Transverse colon (tissue), 4 donors: ENCODE measurements at regions not wholly inside any gene's neighbourhood (a gene's known extent, or its start where the extent isn't known, plus 50 kb on each side); places are given as distances from the start of the nearest gene placed in this dataset.

Experiments used
- DNase-seq: peaks from one replicate; pipeline ENCODE4 v3.0.0-alpha.2; 2019
- H3K27ac ChIP-seq, 4 donors: fragments of 200-600 bp; sonication (generic); 2 replicates each; pipeline ENCODE4 v1.5.1; 2016 to 2018; ENCODE audit warnings: inconsistent platforms in 4 of 4
- H3K27me3 ChIP-seq: fragments of 200-600 bp; sonication (generic); 2 replicates; pipeline ENCODE4 v1.5.1; 2017; ENCODE audit warnings: inconsistent platforms
- H3K36me3 ChIP-seq, 4 donors: fragments of 200-600 bp; sonication (generic); 2 replicates each; pipeline ENCODE4 v1.5.1; 2017 to 2019; ENCODE audit warnings: inconsistent platforms in 4 of 4
- H3K4me1 ChIP-seq, 4 donors: fragments of 200-600 bp; sonication (generic); 2 replicates each; pipeline ENCODE4 v1.5.1; 2017 to 2020; ENCODE audit warnings: inconsistent platforms in 4 of 4
- H3K4me3 ChIP-seq, 4 donors: fragments of 200-600 bp; sonication (generic); 1 replicate in 1 of 4; 2 replicates in 3 of 4; pipeline versions ENCODE4 v1.5.1 to v1.6.1; 2017 to 2019; ENCODE audit warnings: inconsistent platforms in 4 of 4
- H3K9me3 ChIP-seq, 2 donors: fragments of 200-600 bp; sonication (generic); 2 replicates each; pipeline ENCODE4 v1.5.1; 2017 to 2019; ENCODE audit warnings: inconsistent platforms in 2 of 2
- EP300 ChIP-seq: sonication (generic); formaldehyde crosslinking; IDR thresholded peaks from one replicate; pipeline ENCODE4 v1.6.1; 2017; ENCODE audit warnings: antibody characterized with exemption, low read depth
- POLR2A ChIP-seq: fragments of 450-650 bp; IDR thresholded peaks from one replicate; pipeline ENCODE4 v1.6.1; 2016; ENCODE audit warnings: antibody characterized with exemption, mild to moderate bottlenecking, moderate library complexity
- POLR2AphosphoS5 ChIP-seq, 3 donors: sonication (generic); formaldehyde crosslinking; IDR thresholded peaks; one replicate each; pipeline ENCODE4 v1.6.1; 2016; ENCODE audit warnings: antibody characterized with exemption in 3 of 3
- WGBS, 2 donors: methylation state at CpG; one replicate each; pipeline ENCODE4 v1.1.5; 2018; ENCODE audit warnings: low coverage in 1 of 2; 5-methylcytosine and 5-hydroxymethylcytosine counted together
- in situ Hi-C, 4 donors: fragments of 200-750 bp; cut with MboI; loops; one replicate each; pipeline versions ENCODE4 v1.15.0 to v1.15.1; 2017; ENCODE audit warnings: low sequenced_read_pairs in 3 of 4, low pct_ligation_motif_present in 1 of 4, low pct_unique_long_range_greater_than_20kb in 1 of 4
- intact Hi-C: fragments of 100-400 bp; cut with DNase I; formaldehyde crosslinking; loops from one replicate; pipeline ENCODE4 v1.15.1; 2023; ENCODE audit warnings: low total_unique reads
- TF ChIP-seq, protein P1 (sequence below), 5 experiments: fragments of 200-600 bp in 3 of 5; fragments of 450-650 bp in 2 of 5; sonication (generic) in 3 of 5; IDR thresholded peaks; 1 replicate in 2 of 5; 2 replicates in 3 of 5; pipeline ENCODE4 v1.5.1; 2016 to 2017; ENCODE audit warnings: antibody characterized with exemption in 5 of 5, inconsistent platforms in 3 of 5, mild to moderate bottlenecking in 2 of 5, moderate library complexity in 1 of 5

DNA sequence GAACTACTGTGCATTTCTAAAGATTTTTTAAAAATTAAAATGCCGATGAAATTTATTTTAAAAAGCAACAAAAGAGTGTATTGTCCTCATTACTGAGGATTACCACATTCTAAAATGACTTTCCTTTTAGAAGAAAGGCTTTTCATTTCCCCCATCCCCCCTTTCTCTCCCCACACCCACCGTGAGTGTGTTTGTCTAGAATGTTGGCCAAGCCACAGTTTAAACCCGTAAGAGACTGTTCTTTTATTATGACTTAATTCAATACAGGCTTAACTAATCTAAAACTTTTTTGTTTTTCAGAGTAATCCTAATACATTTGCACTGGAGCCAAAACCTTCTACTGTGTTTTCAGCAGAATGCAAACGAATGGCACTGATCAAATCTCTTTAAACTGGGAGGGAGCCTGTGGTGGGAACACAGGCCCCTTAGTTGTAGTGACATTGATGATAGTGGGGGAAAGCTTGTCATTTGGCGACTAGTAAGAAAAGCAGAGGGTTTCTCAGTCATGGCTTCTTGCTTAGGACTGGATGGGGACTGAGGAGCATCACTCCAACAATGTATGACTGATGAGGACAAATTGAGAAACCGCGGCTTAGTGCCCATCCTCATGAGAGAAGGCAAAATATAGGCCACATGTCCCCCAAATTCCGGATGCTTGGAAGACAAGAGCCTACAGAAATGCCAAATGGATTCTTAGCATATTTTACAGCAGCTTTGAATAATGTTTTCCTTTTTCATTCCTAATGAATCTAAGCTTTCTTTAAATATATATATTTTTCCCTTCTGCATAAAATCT, 154.0 kb upstream of the SMIM21 start:
- Histone ChIP-seq H3K36me3 (no peaks in the 10 kb centered on the region), H3K4me3 (no peak overlapping the region), H3K27ac (no peak overlapping the region), H3K9me3 (no peaks in the 10 kb centered on the region), H3K27me3 (no peaks in the 10 kb centered on the region), H3K4me1 (no peaks in the 10 kb centered on the region)
- in situ Hi-C loops = no loop called here
- DNase-seq = no peak
- WGBS, 2 donors = 59 to 64% methylated on average over 8 of the region's 8 CpGs
- intact Hi-C loops = no loop called here
- no peak for TF ChIP-seq POLR2A
- TF ChIP-seq, protein P1, sequence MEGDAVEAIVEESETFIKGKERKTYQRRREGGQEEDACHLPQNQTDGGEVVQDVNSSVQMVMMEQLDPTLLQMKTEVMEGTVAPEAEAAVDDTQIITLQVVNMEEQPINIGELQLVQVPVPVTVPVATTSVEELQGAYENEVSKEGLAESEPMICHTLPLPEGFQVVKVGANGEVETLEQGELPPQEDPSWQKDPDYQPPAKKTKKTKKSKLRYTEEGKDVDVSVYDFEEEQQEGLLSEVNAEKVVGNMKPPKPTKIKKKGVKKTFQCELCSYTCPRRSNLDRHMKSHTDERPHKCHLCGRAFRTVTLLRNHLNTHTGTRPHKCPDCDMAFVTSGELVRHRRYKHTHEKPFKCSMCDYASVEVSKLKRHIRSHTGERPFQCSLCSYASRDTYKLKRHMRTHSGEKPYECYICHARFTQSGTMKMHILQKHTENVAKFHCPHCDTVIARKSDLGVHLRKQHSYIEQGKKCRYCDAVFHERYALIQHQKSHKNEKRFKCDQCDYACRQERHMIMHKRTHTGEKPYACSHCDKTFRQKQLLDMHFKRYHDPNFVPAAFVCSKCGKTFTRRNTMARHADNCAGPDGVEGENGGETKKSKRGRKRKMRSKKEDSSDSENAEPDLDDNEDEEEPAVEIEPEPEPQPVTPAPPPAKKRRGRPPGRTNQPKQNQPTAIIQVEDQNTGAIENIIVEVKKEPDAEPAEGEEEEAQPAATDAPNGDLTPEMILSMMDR (IDR thresholded peaks at IDR 0.05) = no peak
- no peak for TF ChIP-seq EP300
- TF ChIP-seq POLR2AphosphoS5 (IDR thresholded peaks at IDR 0.05) = no peak

DNA sequence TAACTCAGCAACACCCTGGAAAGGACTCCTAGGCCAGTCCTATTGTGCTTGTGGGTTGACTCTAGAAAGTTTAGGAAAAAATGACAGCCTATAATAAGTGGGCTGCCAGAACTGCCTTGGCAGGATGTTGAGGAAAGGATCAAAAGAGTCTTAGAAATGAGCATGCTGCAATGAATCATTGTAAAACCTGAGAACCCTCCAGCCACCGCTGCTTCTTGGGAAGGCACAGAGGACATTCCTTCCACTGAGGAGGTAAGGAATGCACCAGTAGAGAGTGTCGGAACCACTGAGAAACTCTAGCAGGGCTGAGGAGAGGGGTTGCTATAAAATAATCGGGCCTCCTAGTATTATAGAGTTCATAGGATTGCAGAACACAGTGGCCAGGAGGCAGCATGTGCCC, 146.7 kb upstream of the SMIM21 start:
- Histone ChIP-seq H3K27ac (no peak overlapping the region), H3K4me3 (no peak overlapping the region), H3K27me3 (no peaks in the 10 kb centered on the region), H3K4me1 (no peaks in the 10 kb centered on the region), H3K9me3 (no peaks in the 10 kb centered on the region), H3K36me3 (no peaks in the 10 kb centered on the region)
- TF ChIP-seq, protein P1 (IDR thresholded peaks at IDR 0.05) = no peak
- in situ Hi-C loops = no loop called here
- no peak for DNase-seq
- 73% methylated on average over 3 of the region's 3 CpGs; no CpG with 5 or more reads in 1 of the 2 donors for WGBS, 2 donors
- intact Hi-C loops = no loop called here

DNA sequence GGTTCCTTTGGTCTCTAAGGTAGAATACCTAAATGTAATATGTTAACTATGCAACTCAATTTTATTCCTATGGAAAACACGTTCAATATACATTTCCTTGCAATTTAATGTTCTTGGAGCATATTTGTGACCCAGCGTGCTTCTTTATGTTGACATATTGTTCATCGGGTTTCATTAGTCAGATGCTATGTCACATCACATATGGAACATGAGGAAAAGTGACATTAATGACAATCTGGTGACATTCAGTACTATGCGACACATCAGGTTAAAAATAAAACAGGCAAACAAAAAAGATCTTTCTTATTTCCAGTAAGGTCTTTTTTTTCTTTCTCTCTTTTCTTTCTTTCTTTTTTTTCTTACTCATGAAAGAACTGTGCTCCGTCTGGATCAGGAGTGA, 135.6 kb upstream of the SMIM21 start:
- 76 to 79% methylated on average over 4 to 5 of the region's 5 CpGs for WGBS, 2 donors
- Histone ChIP-seq H3K27ac (no peak overlapping the region), H3K9me3 (no peaks in the 10 kb centered on the region), H3K4me3 (no peak overlapping the region), H3K4me1 (no peaks in the 10 kb centered on the region), H3K27me3 (no peaks in the 10 kb centered on the region), H3K36me3 (no peaks in the 10 kb centered on the region)
- DNase-seq = no peak
- intact Hi-C loops = no loop called here
- TF ChIP-seq POLR2A = no peak
- in situ Hi-C loops = no loop called here

DNA sequence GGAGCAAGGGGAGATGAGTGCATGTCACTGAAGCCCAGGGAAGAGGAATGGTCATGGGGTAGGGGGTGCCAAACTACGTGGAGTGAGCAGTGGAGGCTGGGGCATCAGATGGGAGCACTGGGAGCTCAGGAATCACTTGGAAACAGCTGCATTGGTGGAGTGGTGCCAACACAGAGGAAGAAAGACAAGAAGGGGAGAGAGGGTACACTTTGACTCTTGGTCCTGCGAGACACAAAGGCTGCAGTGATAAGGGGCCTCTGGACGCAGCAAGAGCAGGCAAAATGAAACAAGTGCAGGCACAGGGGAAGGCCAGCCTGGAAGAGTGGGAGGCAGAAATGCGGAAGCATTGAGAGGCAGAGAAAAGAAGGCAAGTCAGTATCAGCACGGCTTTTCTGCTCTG, 134.7 kb upstream of the SMIM21 start:
- WGBS, 2 donors = 68 to 79% methylated on average over 5 of the region's 5 CpGs
- Histone ChIP-seq H3K9me3 (no peaks in the 10 kb centered on the region), H3K36me3 (no peaks in the 10 kb centered on the region), H3K27ac (no peak overlapping the region), H3K4me3 (no peak overlapping the region), H3K4me1 (no peaks in the 10 kb centered on the region), H3K27me3 (no peaks in the 10 kb centered on the region)
- no peak for DNase-seq
- intact Hi-C loops = no loop called here
- in situ Hi-C loops = no loop called here
- TF ChIP-seq, protein P1 (IDR thresholded peaks at IDR 0.05) = no peak
- TF ChIP-seq EP300 = no peak
- no peak for TF ChIP-seq POLR2AphosphoS5 (IDR thresholded peaks at IDR 0.05)
- TF ChIP-seq POLR2A = no peak

DNA sequence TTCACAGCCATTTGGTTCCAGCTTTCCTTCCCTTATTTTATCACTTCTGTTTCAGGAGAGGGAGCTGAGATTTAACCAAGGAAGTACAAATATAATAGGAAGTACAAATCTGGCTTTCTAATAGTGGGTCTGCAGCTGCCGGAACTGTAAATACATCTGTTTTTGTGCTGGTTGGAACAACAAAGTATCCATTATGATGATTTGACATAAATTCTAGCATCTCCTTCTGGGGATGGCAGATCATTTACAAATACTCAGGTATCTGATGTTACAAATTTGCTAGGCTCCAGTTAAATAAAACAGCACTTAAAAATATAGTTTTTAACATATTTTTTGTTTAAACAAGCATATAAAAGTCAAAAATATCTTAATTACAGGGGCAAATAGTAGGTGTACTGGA, 131.3 kb upstream of the SMIM21 start:
- Histone ChIP-seq H3K9me3 (no peaks in the 10 kb centered on the region), H3K27me3 (no peaks in the 10 kb centered on the region), H3K27ac (no peak overlapping the region), H3K36me3 (no peaks in the 10 kb centered on the region), H3K4me1 (no peaks in the 10 kb centered on the region), H3K4me3 (no peak overlapping the region)
- 67 to 73% methylated on average over 1 of the region's 1 CpG for WGBS, 2 donors
- intact Hi-C loops = no loop called here
- TF ChIP-seq, protein P1 (IDR thresholded peaks at IDR 0.05) = no peak
- TF ChIP-seq EP300 (no peak), POLR2AphosphoS5 (IDR thresholded peaks at IDR 0.05) (no peak), POLR2A (no peak)
- in situ Hi-C loops = no loop called here
- no peak for DNase-seq
